K562 (cell line): ENCODE measurements at regions not wholly inside any gene's neighbourhood (a gene's known extent, or its start where the extent isn't known, plus 50 kb on each side); places are given as distances from the start of the nearest gene placed in this dataset.
A peak's percentile ranks its signal among the peaks of the same experiment; 100 is the strongest.

Source experiments
- FOXP4 ChIP-seq: sonication (generic); formaldehyde crosslinking; IDR thresholded peaks from 2 replicates; pipeline ENCODE4 v1.8.0; 2022; ENCODE audit warnings: mild to moderate bottlenecking, missing genetic modification reagents, borderline replicate concordance
- GABPA ChIP-seq: fragments of 200-800 bp; sonication (Bioruptor generic); conservative IDR thresholded peaks from 2 replicates; pipeline ENCODE4 v1.6.1; 2016; ENCODE audit warnings: low read depth, missing genetic modification characterization, missing compliant biosample characterization
- JUND ChIP-seq, 2 experiments: IDR thresholded peaks; 2 replicates in 1 of 2; 3 replicates in 1 of 2; pipeline ENCODE4 v1.6.1; 2011; ENCODE audit warnings: borderline replicate concordance in 2 of 2, low read depth in 2 of 2, low read length in 2 of 2, improper control_type of control experiment in 1 of 2, missing biosample characterization in 1 of 2, missing genetic modification characterization in 1 of 2, missing genetic modification reagents in 1 of 2
- MAFK ChIP-seq: IDR thresholded peaks from 2 replicates; pipeline ENCODE4 v1.6.1; 2011; ENCODE audit warnings: low read length, improper control_type of control experiment
- PRPF4 ChIP-seq: fragments of 200-400 bp; formaldehyde crosslinking; IDR thresholded peaks from one replicate; pipeline ENCODE4 v1.6.1; 2017; ENCODE audit warnings: low read length, low read depth, mild to moderate bottlenecking; ENCODE audit not compliant: insufficient read depth, poor library complexity, severe bottlenecking
- RREB1 ChIP-seq: fragments of 250-450 bp; sonication (Bioruptor Pico); IDR thresholded peaks from 2 replicates; pipeline ENCODE4 v1.4.0; 2020
- SLC30A9 ChIP-seq: fragments of 250-450 bp; sonication (Bioruptor Pico); IDR thresholded peaks from 2 replicates; pipeline ENCODE4 v1.8.0; 2022; ENCODE audit warnings: mild to moderate bottlenecking, moderate library complexity
- SMAD3 ChIP-seq: fragments of 450-650 bp; formaldehyde crosslinking; conservative IDR thresholded peaks from 2 replicates; pipeline ENCODE4 v1.4.0; 2020; ENCODE audit warnings: mild to moderate bottlenecking
- SMARCA4 ChIP-seq: fragments of 450-650 bp; IDR thresholded peaks from 2 replicates; pipeline ENCODE4 v1.6.1; 2016
- ZBTB12 ChIP-seq: fragments of 250-450 bp; sonication (Bioruptor Pico); IDR thresholded peaks from 2 replicates; pipeline ENCODE4 v1.4.0; 2020
- ZBTB17 ChIP-seq: fragments of 450-650 bp; formaldehyde crosslinking; IDR thresholded peaks from 2 replicates; pipeline ENCODE4 v1.4.0; 2020; ENCODE audit warnings: mild to moderate bottlenecking
- ZC3H4 ChIP-seq: sonication (generic); formaldehyde crosslinking; IDR thresholded peaks from 2 replicates; pipeline ENCODE4 v1.9.0; 2021; ENCODE audit warnings: missing genetic modification reagents, borderline replicate concordance
- ZC3H8 ChIP-seq: fragments of 450-650 bp; IDR thresholded peaks from 2 replicates; pipeline ENCODE4 v1.6.1; 2017
- ZNF239 ChIP-seq: fragments of 250-450 bp; sonication (Bioruptor Pico); IDR thresholded peaks from 2 replicates; pipeline ENCODE4 v1.4.0; 2020; ENCODE audit warnings: mild to moderate bottlenecking
- ZNF398 ChIP-seq: fragments of 250-450 bp; sonication (Bioruptor Pico); IDR thresholded peaks from 2 replicates; pipeline ENCODE4 v1.8.0; 2021; ENCODE audit warnings: moderate library complexity, mild to moderate bottlenecking, inconsistent platforms
- ZNF408 ChIP-seq: fragments of 250-450 bp; sonication (Bioruptor Pico); IDR thresholded peaks from 2 replicates; pipeline ENCODE4 v1.4.0; 2020; ENCODE audit warnings: low read depth, mild to moderate bottlenecking, moderate library complexity
- ZNF699 ChIP-seq: fragments of 250-450 bp; sonication (Bioruptor Pico); IDR thresholded peaks from 2 replicates; pipeline ENCODE4 v1.8.0; 2021; ENCODE audit warnings: mild to moderate bottlenecking, moderate library complexity; ENCODE audit not compliant: insufficient replicate concordance

- no peak for TF ChIP-seq SLC30A9 (CRISPR knock-in tag)
- no peak for TF ChIP-seq FOXP4
- TF ChIP-seq ZBTB12 (CRISPR knock-in tag): no peak
- TF ChIP-seq ZNF398 (CRISPR knock-in tag): no peak
- TF ChIP-seq ZC3H4: no peak
- no peak for TF ChIP-seq JUND (IDR thresholded peaks at IDR 0.05; ENCODE audit: borderline replicate concordance, low read depth, low read length)
- no peak for TF ChIP-seq JUND (tag; IDR thresholded peaks at IDR 0.05; ENCODE audit: borderline replicate concordance, low read depth, low read length)
- no peak for TF ChIP-seq ZBTB17
- TF ChIP-seq ZNF408 (CRISPR knock-in tag): no peak
- TF ChIP-seq PRPF4: no peak
- TF ChIP-seq MAFK: no peak
- TF ChIP-seq GABPA (tag): peak; percentile 70
- TF ChIP-seq SMARCA4: no peak
- no peak for TF ChIP-seq ZC3H8
- no peak for TF ChIP-seq ZNF699 (CRISPR knock-in tag)
- TF ChIP-seq ZNF239 (CRISPR knock-in tag): peak; percentile 50; the same call in 1 of the 2 replicates
- peak; percentile 10; the same call in 1 of the 2 replicates for TF ChIP-seq RREB1 (CRISPR knock-in tag)
- TF ChIP-seq SMAD3 (CRISPR knock-in tag): no peak
Observed at GRCh38 chr12:89244536-89244935, 107.8 kb downstream of the DUSP6 start (continued).
